AG08395 (cell line): ENCODE measurements at regions not wholly inside any gene's neighbourhood (a gene's known extent, or its start where the extent isn't known, plus 50 kb on each side); places are given as distances from the start of the nearest gene placed in this dataset.

ENCODE experiments used
- DNase-seq: peaks from one replicate; pipeline ENCODE4 v3.0.0; 2012; ENCODE audit warnings: mixed read lengths, low spot score

DNA sequence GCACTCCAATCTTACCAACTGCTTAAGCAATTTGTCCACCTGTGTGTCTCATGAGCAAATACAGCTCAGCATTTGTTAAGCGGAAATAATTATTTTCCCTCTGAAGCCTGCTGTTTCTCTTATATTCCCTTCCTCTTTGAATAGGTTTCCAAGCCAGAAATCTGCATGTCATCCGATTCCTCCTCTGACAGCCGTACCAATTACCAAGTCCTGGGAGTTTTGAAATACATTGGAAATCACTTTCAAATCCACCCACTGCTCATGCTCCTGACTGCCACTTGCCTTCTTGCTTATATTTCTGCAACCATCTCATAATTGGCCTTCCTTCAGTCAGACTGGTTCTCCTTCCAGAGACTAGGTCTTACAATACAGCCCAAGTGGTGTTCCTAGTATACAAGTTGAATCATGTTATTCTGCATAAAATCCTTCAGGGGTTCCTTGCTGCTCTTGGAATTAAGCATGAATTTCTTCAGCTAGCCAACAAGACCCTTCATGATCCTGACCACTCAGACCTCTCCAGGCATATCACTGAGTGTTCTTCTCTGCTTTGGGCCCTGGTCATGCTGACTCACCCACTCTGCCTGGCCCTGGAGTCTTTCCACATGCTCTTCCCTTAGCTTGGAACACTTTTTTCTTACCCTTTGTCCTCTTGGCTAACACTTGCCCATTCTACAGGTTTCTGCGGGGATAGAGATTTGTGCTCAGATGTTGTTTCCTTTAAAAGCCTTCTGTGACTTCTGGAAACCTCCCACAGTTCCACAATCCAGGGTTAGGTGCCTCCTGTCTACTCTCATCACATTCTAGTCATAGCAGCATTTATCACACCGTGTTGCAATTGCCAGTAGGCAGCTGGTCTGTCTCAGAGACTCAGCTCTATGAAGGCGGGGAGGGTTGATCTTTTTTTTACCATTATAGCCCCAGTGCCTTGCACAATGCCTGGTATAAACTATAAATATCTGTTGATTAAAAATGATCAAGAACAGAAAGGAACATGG, 157.6 kb downstream of the ARL6IP6 start:
- no peak for DNase-seq

DNA sequence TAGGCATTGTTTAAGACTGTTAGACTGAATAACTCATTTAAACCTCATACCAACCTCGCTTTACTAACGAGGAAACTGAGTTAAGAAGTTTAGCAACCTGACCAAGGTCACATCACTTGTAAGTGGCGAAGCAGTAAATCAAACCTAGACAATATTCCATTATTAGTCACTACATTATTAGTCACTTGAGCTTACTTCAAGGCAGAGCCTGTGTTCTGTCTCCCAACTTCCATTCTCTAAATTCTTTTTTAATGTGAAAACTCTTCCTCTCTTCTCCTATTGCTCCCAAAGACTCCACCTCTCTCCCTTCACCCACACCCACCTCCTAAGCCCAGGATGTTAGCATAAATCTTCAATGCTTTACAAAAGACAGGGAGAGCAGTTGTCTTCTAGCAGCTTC, 156.5 kb downstream of the ARL6IP6 start:
- no peak for DNase-seq

DNA sequence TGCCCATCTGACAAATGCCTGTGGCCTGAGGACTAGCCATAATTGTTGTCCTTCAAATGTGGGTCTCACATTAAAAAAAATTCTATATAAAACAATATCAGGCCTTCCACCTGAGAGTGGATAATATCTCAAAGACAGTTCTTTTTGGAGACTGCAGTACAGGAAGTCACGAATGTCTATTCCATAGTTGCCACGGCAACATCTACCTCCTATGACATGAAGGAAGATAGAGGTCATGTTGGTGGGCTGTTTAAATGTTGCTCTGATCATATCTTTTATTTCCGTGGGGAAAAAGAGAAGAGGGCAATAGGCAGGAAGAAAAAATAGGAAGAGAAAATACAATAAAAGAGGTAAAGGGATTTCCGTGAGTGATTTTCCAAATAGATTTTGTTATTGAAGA, 151.8 kb downstream of the ARL6IP6 start:
- no peak for DNase-seq

DNA sequence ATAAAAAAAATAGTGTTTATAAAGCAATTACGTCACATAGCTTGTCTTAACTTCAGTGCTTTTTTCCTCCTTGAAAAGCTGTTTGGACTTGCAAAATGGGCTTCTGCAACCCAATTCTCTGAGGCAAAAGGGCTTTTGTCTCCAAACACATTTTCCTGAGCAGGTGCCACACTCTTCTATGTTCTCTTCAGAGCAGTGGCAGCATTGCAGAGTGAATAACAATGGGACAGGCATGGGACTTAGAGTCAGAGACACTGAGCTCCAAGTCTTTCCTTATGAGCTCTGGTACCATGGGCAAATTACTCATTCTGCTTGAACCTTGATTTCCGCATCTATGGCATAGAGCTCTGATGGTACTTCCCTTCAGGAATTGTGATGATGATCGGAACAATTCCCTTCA, 149.0 kb downstream of the ARL6IP6 start:
- DNase-seq = no peak

DNA sequence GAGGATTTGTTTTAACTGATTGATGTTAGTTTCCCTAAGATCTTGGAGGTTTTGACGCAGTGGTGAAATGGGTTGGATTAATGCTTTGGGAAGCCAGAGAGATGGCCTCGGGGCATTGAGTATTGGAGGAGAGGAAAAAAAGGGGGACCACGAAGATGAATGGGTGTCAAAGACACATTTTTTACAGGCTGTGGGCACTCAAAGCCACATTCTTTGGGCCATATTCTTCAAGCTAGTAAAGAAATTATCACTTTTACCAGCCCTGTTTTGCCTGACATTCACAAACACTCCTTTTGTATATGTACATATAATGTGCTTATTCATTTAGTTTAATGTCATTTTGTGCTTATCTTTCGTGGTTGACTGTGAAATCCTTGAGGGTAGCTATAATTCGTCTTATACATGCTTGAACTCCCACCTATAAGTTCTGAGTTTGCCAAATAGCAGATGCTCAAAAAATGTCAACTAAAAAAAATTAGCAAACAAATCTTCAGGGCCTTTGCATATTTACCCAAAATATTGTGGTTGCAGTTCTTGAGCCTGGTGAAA, 146.3 kb downstream of the ARL6IP6 start:
- no peak for DNase-seq

DNA sequence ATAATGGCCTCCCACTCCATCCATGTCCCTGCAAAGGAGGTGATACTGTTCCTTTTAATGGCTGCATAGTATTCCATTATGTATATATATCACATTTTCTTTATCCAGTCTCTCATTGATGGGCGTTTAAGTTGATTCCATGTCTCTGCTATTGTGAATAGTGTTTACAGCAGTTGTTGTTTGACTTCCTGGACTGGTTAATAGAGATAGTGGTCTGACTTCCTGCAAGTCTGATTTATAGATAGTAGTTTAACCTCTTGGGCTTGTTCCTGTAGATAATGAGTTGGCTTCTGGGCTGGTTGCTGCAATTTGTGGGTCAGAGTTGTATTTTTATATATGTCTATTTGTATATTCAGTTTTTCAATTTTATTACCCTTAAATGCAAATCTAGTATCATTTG, 145.4 kb downstream of the ARL6IP6 start:
- DNase-seq = no peak

DNA sequence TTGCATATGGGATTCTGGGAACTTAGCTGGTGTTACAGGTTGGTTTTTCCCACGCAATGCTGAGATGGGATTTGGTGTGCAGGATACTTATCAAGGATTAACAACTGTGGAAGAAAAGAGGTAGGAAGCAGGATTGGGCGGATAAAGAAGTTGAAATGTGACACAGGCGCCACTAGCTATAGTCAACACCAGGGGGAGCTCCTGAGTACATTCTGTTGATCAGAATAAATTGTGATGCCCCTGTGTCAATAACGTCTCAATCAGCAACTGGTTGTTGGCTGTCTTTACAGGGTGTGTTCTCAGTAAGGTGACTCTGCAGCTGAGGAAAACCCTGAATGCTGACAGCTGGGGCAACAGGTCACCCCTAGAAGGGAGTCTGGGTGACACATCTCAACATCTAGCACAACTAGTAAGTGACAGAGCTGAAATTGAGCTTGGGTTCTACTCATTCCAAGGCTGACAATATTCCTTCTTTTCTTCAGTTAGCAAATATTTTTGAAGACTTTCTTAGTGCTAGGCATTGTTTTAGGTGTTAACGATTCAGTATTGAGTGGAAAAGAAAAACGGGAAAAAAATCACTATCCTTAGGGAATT, 143.0 kb downstream of the ARL6IP6 start:
- peak; percentile 13 for DNase-seq

DNA sequence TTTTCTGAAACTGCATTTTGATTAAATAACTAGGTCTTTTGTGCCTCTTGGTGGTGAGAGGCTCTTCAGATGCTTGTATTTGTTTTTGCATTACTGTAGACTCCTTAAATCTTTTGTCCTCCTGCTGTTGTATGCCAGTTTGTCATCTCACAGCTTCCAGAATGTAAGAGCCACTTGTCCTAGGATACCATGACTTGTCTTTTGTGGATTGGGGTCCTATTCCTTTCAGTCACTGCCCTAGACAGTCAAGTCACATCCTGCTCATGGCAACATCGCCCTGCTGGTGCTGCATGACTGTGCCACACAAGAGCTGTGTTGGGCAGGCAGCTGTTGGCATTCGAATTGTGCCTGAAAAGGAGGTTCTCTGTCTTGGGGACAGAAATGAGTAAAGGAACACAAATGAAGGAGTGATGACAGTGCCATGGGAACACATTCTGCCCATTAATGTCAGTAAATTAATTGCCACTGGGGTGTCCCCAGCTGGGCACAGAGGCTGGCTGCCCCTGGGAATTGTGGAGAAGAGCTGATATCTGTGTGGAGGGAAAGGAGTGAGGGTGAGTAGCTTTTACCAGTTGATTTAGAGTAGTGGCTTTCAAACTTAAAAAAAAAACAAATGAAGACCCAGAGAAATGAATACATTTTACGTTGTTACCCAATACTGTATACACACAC, 140.3 kb downstream of the ARL6IP6 start:
- DNase-seq = no peak

DNA sequence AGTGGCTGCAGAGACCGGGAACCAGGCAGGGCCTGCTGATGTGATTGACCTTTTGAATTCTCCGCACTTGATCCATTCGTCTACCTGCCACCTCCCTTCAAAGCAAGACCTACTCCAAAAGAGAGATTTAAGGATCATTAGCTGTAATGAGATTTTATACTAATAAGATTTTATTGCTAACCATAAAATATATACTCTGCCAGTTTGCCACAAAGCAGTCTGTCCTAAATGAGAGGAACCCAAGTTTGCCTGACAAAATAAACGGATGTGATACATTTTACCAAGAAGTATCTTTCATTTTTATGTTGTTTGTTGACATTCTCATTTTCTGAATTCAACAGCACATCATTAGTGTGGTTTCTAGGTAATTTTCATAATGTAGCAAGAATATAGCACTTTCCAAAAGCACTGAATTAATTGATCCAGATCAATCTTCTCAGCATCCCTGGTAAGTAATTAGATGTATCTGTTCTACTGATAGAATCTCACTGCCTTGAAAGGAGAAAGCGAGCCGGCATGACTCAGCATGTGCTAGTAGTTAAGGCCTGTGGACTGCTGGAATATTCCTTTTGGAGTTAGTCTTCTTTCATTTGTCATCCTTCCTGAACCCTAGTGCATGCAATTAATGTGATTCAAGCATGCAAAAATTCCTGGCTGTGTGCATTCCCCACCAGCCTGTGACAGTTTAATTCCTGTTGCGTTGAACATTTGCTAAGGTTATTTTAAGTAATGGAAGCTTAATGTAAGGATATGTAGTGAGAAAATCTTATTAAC, 128.5 kb downstream of the ARL6IP6 start:
- DNase-seq = peak; percentile 65

DNA sequence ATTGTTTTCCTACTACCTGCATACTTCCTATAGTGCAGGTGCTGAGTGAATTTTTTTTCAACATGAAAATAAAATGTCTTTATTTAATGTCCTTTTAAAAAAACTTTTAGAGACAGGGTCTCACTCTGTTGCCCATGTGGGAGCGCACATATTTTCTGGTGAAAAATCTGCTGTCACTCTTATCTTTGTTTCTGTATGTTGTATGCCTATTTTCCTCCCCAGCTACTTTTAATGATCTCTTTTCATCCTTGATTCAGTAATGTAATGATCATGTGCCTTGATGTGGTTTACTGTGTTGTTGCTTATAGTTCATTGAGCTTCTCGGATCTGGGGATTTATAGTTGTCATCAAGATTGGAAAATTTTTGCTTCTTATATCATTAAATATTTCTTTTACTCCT, 117.3 kb downstream of the ARL6IP6 start:
- DNase-seq = no peak

DNA sequence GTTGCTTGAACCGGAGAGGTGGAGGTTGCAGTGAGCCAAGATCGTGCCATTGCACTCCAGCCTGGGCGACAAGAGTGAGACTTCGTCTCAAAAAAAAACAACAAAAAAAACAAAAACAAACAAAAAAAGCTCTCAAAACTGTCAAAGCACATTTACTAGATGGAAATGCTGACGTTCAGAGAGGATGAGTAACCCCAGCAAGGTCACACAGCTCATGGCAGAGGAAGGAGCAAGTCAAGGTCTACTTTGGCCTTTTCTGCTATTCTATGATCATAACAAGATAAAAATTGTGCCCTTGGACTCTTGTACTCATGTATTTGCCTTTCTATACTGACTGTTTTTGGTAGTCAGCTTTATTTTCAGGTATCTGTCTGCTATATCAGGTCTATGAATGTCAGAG, 109.5 kb downstream of the ARL6IP6 start:
- no peak for DNase-seq

DNA sequence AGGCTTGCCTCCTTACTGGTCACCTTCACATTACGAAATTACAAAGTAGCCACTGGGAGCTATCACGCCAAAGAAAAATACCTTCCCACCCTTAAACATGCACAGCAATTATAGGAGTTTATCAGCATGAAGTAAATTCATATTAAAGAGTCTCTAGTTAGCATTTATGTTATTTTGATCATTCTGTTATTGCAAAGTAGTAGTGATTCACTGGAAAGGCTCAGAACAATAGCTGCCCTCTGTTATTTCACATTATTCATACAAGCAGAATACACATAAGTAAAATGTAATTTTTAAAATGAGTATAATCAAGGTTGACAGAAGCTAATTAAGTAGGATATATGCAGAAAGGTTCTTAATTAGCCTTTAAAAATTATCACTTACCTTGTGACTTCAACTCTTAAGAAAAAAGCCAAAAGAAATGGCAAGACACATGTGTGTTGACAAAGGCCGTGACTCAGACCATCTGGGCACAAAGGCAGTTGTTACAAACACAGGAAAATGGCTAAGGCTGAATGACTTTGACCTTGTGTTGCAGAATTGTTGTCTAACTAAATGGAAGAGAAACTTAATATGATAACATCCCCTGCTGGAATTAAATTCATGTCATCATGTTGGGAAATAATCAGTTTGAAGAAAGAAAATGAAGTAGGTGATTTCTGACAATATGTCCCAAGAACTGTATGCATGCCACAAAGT, 108.3 kb downstream of the ARL6IP6 start:
- DNase-seq = peak; percentile 4

DNA sequence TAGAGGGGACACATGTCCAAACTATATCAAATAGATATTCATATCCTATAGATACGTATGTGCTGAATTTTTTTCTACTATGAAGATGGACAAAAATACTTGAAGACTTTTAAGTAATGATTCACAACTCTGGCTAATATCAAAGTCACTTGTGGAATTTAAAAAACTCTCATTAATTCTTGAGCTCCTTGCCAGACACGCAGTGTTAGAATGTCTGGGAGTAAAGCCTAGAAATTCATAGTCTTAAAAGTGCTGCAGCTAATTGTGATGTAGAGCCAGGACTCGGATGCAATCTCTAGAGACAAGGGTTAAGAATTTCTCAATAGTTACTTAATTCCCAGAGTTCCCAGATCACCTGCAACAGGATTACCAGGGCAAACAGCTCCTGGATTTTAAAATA, 107.4 kb downstream of the ARL6IP6 start:
- peak; percentile 36 for DNase-seq

DNA sequence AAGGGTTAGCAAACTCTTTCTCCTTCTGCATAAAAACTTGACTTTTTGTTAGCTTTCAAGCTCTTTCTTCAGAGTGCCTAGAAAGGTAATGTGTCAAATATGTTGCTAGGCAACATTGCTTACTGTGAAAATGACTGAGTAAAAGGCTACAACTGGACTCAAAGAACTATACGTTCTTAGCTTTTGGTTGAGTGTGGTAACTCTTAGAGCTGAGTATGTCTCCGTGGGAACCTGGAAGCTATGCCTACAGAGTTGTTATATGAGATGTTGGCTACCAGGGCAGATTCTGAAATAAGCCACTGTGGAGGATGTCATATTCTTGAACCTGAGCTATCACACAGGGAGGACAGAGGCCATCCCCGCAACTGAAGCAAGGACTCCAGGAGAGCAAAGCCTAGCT, 105.5 kb downstream of the ARL6IP6 start:
- no peak for DNase-seq

DNA sequence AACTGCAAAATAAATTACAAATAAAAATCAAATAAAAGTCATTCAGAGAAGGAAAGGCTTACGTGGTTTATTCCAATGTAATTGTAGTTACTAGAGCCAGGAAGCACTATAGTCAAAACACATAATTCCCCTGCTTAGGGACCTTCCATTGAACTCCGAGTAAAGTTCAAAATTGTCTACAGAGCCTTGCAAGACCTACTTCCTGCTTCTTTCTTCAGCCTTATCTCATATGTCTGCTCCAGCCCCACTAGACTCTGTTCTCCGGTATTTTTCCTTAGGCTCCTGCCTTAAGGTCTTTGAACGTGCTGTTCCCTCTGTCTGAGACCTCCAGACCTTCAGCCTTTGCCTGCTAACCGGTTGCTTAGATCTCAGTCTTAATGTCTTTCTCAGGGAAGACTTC, 104.3 kb downstream of the ARL6IP6 start:
- DNase-seq = no peak

DNA sequence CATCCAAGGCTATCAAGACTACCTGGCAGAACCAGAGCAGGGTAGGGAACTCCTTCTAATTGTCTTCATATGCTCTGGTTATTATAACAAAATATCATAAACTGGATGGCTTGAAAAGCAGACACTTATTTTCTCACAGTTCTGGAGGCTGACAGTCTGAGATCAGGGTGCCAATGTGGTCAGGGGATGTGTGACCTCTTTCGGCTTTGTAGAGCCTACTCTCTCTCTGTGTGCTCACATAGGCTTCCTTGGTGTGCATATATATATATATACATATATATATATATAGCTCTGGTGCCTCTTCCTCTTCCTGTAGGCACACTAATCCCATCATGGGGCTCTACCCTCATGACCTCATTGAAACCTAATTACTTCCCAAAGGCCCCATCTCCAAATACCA, 101.6 kb downstream of the ARL6IP6 start:
- no peak for DNase-seq

DNA sequence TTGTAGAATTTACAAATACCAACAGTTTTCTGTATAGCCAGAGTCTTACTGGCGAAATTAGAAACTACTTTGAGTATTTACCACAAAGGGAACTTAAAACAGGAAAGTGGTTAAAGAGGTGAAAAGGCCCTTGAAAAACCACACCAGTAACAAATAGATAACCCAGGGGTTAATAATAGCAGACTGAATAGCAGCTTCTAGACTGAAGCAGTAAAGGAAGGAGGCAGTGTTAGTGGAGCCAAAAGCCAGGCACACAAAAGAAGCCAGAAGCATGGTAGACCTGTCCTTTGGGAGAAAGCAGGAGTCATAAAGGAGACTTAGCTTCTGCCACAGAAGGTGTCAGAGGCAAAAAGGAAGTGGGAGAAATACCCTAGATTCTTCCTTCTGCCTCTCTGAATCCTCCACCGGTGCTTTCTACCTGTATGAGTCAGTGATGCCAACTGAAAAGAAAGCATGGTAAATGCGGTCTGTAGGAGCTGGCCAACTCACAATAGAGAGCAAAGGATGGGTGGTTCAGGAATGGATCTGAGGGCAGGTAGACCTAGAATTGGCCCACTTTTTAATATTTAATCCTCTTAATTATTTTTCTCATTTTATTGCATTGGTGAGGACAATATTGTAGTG, 97.3 kb downstream of the ARL6IP6 start:
- DNase-seq = no peak

DNA sequence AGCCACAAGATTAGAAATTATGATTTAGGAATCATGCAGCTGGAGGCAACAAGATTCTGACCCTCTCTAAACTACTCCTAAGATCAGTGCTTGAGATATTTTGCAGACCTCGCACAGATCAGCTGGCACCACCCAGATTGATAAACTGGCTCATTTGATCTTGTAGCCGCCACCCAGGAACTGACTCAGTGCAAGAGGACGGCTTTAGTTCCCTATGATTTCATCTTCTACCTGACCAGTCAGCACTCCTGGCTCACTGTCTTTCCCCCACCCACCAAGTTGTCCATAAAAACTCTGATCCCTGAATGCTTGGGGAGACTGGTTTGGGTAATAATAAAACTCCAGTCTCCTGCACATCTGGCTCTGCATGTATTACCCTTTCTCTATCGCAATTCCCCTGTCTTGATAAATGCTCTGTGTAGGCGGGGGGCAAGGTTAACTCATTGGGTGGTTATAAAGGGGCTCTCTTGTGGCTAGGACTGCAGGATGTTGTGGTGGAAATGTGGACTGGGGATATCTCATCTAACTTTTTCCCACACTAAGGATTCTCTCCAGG, 96.1 kb downstream of the ARL6IP6 start:
- no peak for DNase-seq

DNA sequence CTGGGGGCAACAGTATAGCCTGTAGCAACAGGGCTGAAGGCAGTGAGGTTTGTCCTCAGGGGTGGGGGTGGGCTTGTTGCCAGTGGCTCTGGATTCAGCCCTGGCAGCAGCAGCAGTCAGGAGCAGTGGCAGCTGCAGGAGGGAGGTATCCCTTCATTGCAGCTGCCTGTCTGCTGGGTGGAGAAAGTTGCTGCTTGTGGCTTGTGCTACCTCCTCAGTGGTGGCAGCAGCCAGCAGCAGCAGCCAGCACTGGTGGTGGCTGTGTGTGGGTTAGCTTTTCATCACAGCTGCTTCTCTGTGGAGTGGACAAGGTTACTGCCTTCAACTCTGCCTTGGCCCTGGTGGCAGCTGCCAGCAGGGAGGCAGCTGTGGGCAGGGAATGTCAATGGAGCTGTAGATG, 94.9 kb downstream of the ARL6IP6 start:
- no peak for DNase-seq
